A549 (cell line): ENCODE measurements at regions not wholly inside any gene's neighbourhood (a gene's known extent, or its start where the extent isn't known, plus 50 kb on each side); places are given as distances from the start of the nearest gene placed in this dataset.

Experiments used
- ATAC-seq, 2 experiments: fragments of 200-7000 bp in 1 of 2; fragments of >200 bp in 1 of 2; cut with Nextera tagmentation in 1 of 2; cut with Tn5 transposase in 1 of 2; 3 replicates each; pipeline versions ENCODE4 v1.8.0 to v1.9.1; 2018 to 2020; ENCODE audit warnings: mild to moderate bottlenecking in 1 of 2, moderate library complexity in 1 of 2
- CTCF ChIA-PET: fragments of 300-600 bp; sonication (Branson Sonifier 250); formaldehyde crosslinking; extraction: SDS; loops from one replicate; lab custom pipeline; 2021; ENCODE audit warnings: antibody characterized with exemption, inconsistent platforms; lab: Yijun Ruan, JAX
- POLR2A ChIA-PET: fragments of 350-600 bp; formaldehyde crosslinking; extraction: SDS; loops from one replicate; lab custom pipeline; 2021; ENCODE audit warnings: antibody characterized with exemption, inconsistent platforms; lab: Yijun Ruan, JAX
- DNase-seq, 2 experiments: peaks; one replicate each; pipeline versions ENCODE4 v3.0.0 to v3.0.0-alpha.2; 2011 to 2016; ENCODE audit warnings: low read depth in 1 of 2, low spot score in 1 of 2
- FAIRE-seq: peaks from 2 replicates; lab custom pipeline; 2011; peaks lifted over from hg19 to GRCh38; lab: Jason Lieb, UNC
- H3K27ac ChIP-seq, 2 experiments: fragments of >200 bp; sonication (Bioruptor Twin); formaldehyde crosslinking; 3 replicates each; pipeline ENCODE4 v1.5.1; 2016 to 2017
- H3K4me1 ChIP-seq: fragments of >200 bp; sonication (Bioruptor Twin); formaldehyde crosslinking; 3 replicates; pipeline ENCODE4 v1.6.1; 2016
- H3K4me2 ChIP-seq: fragments of >200 bp; sonication (Bioruptor Twin); formaldehyde crosslinking; 3 replicates; pipeline ENCODE4 v1.6.1; 2016
- H3K4me3 ChIP-seq: fragments of >200 bp; sonication (Bioruptor Twin); formaldehyde crosslinking; 3 replicates; pipeline ENCODE4 v1.5.1; 2016
- H3K9me3 ChIP-seq: fragments of >200 bp; sonication (Bioruptor Twin); formaldehyde crosslinking; 3 replicates; pipeline ENCODE4 v1.6.1; 2016
- BHLHE40 ChIP-seq: IDR thresholded peaks from 2 replicates; pipeline ENCODE4 v1.6.1; 2012; ENCODE audit warnings: low read depth, low read length, inconsistent platforms
- CTCF ChIP-seq: fragments of >200 bp; sonication (Bioruptor Twin); formaldehyde crosslinking; IDR thresholded peaks from 3 replicates; pipeline ENCODE4 v1.5.1; 2016
- EHMT2 ChIP-seq: fragments of 200-600 bp; sonication (generic); IDR thresholded peaks from 2 replicates; pipeline ENCODE4 v1.6.1; 2016; ENCODE audit warnings: antibody characterized with exemption, low read depth, mild to moderate bottlenecking, moderate library complexity
- ESRRA ChIP-seq: fragments of 150-350 bp; IDR thresholded peaks from 2 replicates; pipeline ENCODE4 v1.6.1; 2014; ENCODE audit warnings: mild to moderate bottlenecking, low read length, borderline replicate concordance
- FOSB ChIP-seq: fragments of 250-450 bp; sonication (Bioruptor Pico); IDR thresholded peaks from 2 replicates; pipeline ENCODE4 v1.5.0; 2020; ENCODE audit warnings: mild to moderate bottlenecking, moderate library complexity
- FOSL2 ChIP-seq, 2 experiments: fragments of 450-650 bp in 1 of 2; fragments of >200 bp in 1 of 2; sonication (Bioruptor Twin) in 1 of 2; formaldehyde crosslinking; IDR thresholded peaks; 2 replicates each; pipeline versions ENCODE4 v1.5.0 to v1.6.1; 2016 to 2020; ENCODE audit warnings: mild to moderate bottlenecking in 1 of 2, moderate library complexity in 1 of 2
- FOXS1 ChIP-seq: fragments of 250-450 bp; sonication (Bioruptor Pico); IDR thresholded peaks from 2 replicates; pipeline ENCODE4 v1.5.0; 2020; ENCODE audit warnings: mild to moderate bottlenecking, moderate library complexity
- GATA3 ChIP-seq: IDR thresholded peaks from 2 replicates; pipeline ENCODE4 v1.6.1; 2012; ENCODE audit warnings: borderline replicate concordance
- HEYL ChIP-seq: fragments of 250-450 bp; sonication (Bioruptor Pico); IDR thresholded peaks from 2 replicates; pipeline ENCODE4 v1.8.0; 2021; ENCODE audit warnings: mild to moderate bottlenecking, moderate library complexity
- HOXB13 ChIP-seq: fragments of 250-450 bp; sonication (Bioruptor Pico); IDR thresholded peaks from 2 replicates; pipeline ENCODE4 v1.5.0; 2020; ENCODE audit warnings: low read depth, mild to moderate bottlenecking, moderate library complexity
- JUN ChIP-seq, 2 experiments: fragments of >200 bp; sonication (Bioruptor Twin); formaldehyde crosslinking; IDR thresholded peaks; 2 replicates in 1 of 2; 3 replicates in 1 of 2; pipeline ENCODE4 v1.6.1; 2016 to 2017
- JUNB ChIP-seq: fragments of >200 bp; sonication (Bioruptor Twin); formaldehyde crosslinking; IDR thresholded peaks from 2 replicates; pipeline ENCODE4 v1.6.1; 2016
- KDM1A ChIP-seq: fragments of 200-600 bp; sonication (generic); IDR thresholded peaks from 2 replicates; pipeline ENCODE4 v1.6.1; 2016; ENCODE audit warnings: low read depth, mild to moderate bottlenecking
- MAFK ChIP-seq: fragments of 450-650 bp; IDR thresholded peaks from 2 replicates; pipeline ENCODE4 v1.6.1; 2014; ENCODE audit not compliant: partially characterized antibody
- MAZ ChIP-seq: fragments of 150-350 bp; IDR thresholded peaks from 2 replicates; pipeline ENCODE4 v1.6.1; 2014; ENCODE audit warnings: antibody characterized with exemption, low read depth, low read length, borderline replicate concordance
- MYC ChIP-seq: IDR thresholded peaks from 2 replicates; pipeline ENCODE4 v1.6.1; 2012; ENCODE audit warnings: mild to moderate bottlenecking, inconsistent platforms, low read length, improper control_type of control experiment, borderline replicate concordance
- NFE2L2 ChIP-seq: fragments of 150-350 bp; conservative IDR thresholded peaks from 2 replicates; pipeline ENCODE4 v1.6.1; 2014; ENCODE audit warnings: low read length
- PHF8 ChIP-seq: fragments of 200-600 bp; sonication (generic); IDR thresholded peaks from 2 replicates; pipeline ENCODE4 v1.6.1; 2016; ENCODE audit warnings: low read depth, mild to moderate bottlenecking, antibody characterized with exemption, moderate library complexity, borderline replicate concordance
- POLR2AphosphoS2 ChIP-seq: conservative IDR thresholded peaks from 2 replicates; pipeline ENCODE4 v1.6.1; 2012; ENCODE audit warnings: low read length, improper control_type of control experiment, inconsistent platforms
- RAD21 ChIP-seq, 2 experiments: fragments of >200 bp in 1 of 2; sonication (Bioruptor Twin) in 1 of 2; formaldehyde crosslinking in 1 of 2; IDR thresholded peaks in 1 of 2; conservative IDR thresholded peaks in 1 of 2; 2 replicates in 1 of 2; 3 replicates in 1 of 2; pipeline ENCODE4 v1.6.1; 2012 to 2018; ENCODE audit warnings: inconsistent platforms in 1 of 2
- RCOR1 ChIP-seq: fragments of 150-350 bp; IDR thresholded peaks from 2 replicates; pipeline ENCODE4 v1.6.1; 2014; ENCODE audit warnings: antibody characterized with exemption, low read length, low read depth
- ZC3H11A ChIP-seq: fragments of 450-650 bp; IDR thresholded peaks from 2 replicates; pipeline ENCODE4 v1.6.1; 2014; ENCODE audit warnings: antibody characterized with exemption, mild to moderate bottlenecking
- ZFP36 ChIP-seq: fragments of 450-650 bp; IDR thresholded peaks from 2 replicates; pipeline ENCODE4 v1.6.1; 2014; ENCODE audit warnings: borderline replicate concordance; ENCODE audit not compliant: partially characterized antibody
- ZNF302 ChIP-seq: fragments of 250-450 bp; sonication (Bioruptor Pico); IDR thresholded peaks from 2 replicates; pipeline ENCODE4 v1.9.0; 2021; ENCODE audit warnings: inconsistent platforms, mild to moderate bottlenecking, moderate library complexity
- ZSCAN20 ChIP-seq: fragments of 250-450 bp; sonication (Bioruptor Pico); IDR thresholded peaks from 2 replicates; pipeline ENCODE4 v1.8.0; 2022; ENCODE audit warnings: mild to moderate bottlenecking, moderate library complexity
- WGBS: methylation state at CpG from one replicate; pipeline ENCODE4 v1.1.6; 2017; ENCODE audit errors: missing lambda C conversion rate; 5-methylcytosine and 5-hydroxymethylcytosine counted together
- TF ChIP-seq, protein P1 (sequence below): fragments of 250-450 bp; sonication (Bioruptor Pico); IDR thresholded peaks from 2 replicates; pipeline ENCODE4 v1.5.0; 2020; ENCODE audit warnings: low read depth, mild to moderate bottlenecking, moderate library complexity
- TF ChIP-seq, protein P2 (sequence below): fragments of 150-350 bp; IDR thresholded peaks from 2 replicates; pipeline ENCODE4 v1.6.1; 2014; ENCODE audit warnings: low read depth, mild to moderate bottlenecking, low read length
- TF ChIP-seq, protein P3 (sequence below): fragments of 250-450 bp; sonication (Bioruptor Pico); IDR thresholded peaks from 2 replicates; pipeline ENCODE4 v1.5.0; 2021; ENCODE audit warnings: mild to moderate bottlenecking, moderate library complexity, borderline replicate concordance

GRCh38 chr11:70914496-70914895 is 337.9 kb downstream of the SHANK2 start:
- DNase-seq (no peak), ATAC-seq (no peak), FAIRE-seq (no peak)
- no peak for TF ChIP-seq MAFK
- TF ChIP-seq EHMT2, result no peak
- TF ChIP-seq FOSL2 (IDR thresholded peaks at IDR 0.05), result no peak
- no peak for TF ChIP-seq FOSL2 (CRISPR knock-in tag; IDR thresholded peaks at IDR 0.05)
- no peak for TF ChIP-seq ZFP36
- no peak for TF ChIP-seq ZC3H11A
- TF ChIP-seq MYC, result no peak
- WGBS, result 96% methylated on average over 7 of the region's 7 CpGs
- H3K4me3 ChIP-seq, result no peak overlapping the region
- CTCF ChIA-PET, result interaction anchor here (0.6 to 1.6 kb wide), 3 partner anchors 8 to 1554 kb away, joined by 3 to 8 read pairs (median 4); no protein-coding TSS in a partner anchor
- H3K9me3 ChIP-seq, result no peaks in the 10 kb centered on the region
- POLR2A ChIA-PET, result no interaction called here
- no peak overlapping the region for H3K4me2 ChIP-seq
- H3K27ac ChIP-seq, result no peak overlapping the region
- H3K4me1 ChIP-seq, result no peaks in the 10 kb centered on the region

DNA sequence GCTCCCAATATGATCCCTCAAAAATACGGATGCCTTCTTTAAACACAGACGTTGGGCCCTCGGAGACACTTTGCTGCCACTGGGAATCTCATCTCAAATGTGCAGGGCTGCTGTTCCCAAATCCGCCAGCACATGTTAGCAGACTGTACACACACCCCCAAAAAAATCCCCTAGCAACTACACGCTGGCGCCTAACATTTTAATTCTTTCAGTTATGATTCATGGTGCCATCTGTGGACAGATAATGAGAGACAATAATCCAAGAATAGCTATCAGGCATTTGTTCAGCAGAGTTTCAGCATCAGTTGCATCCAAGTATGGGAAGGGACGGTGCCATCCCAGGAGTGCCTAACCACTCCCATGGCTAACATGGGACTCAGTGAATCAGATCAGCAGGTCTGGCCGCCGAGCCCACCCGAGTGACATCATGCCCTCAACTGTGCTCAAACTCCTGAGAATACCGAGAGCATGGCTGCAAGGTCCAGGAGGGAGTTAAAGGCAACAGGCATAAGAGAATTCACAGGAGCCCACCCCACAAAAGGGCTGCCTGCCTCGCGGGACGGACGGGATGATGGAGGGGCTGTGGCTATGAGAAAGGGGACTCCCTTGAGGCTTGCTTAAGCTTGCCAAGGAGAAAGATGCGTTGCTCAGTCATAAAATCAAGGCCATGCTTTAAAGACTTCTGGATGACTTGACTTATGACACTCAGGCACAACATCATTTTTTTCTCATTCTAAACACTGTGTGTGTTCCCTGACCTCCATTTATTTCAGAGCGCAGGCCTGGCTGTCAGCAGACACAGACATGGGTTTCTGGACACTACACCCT is 337.0 kb downstream of the SHANK2 start:
- CTCF ChIA-PET, result interaction anchor here (0.6 to 1.6 kb wide), 3 partner anchors 9 to 1553 kb away, joined by 3 to 8 read pairs (median 4); no protein-coding TSS in a partner anchor
- 85% methylated on average over 16 of the region's 17 CpGs for WGBS
- TF ChIP-seq, protein P1, sequence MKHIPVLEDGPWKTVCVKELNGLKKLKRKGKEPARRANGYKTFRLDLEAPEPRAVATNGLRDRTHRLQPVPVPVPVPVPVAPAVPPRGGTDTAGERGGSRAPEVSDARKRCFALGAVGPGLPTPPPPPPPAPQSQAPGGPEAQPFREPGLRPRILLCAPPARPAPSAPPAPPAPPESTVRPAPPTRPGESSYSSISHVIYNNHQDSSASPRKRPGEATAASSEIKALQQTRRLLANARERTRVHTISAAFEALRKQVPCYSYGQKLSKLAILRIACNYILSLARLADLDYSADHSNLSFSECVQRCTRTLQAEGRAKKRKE (CRISPR knock-in tag), result no peak
- TF ChIP-seq PHF8 (no peak), KDM1A (no peak), JUNB (no peak), RCOR1 (no peak), GATA3 (no peak), BHLHE40 (no peak), FOSB (CRISPR knock-in tag) (no peak), RAD21 (conservative IDR thresholded peaks at IDR 0.05 in 1 of 2, IDR thresholded peaks at IDR 0.05 in 1 of 2) (no peak), JUN (IDR thresholded peaks at IDR 0.05) (no peak), MAFK (no peak), ZSCAN20 (no peak), HOXB13 (CRISPR knock-in tag) (no peak), MAZ (no peak), FOXS1 (CRISPR knock-in tag) (no peak)
- TF ChIP-seq, protein P2, sequence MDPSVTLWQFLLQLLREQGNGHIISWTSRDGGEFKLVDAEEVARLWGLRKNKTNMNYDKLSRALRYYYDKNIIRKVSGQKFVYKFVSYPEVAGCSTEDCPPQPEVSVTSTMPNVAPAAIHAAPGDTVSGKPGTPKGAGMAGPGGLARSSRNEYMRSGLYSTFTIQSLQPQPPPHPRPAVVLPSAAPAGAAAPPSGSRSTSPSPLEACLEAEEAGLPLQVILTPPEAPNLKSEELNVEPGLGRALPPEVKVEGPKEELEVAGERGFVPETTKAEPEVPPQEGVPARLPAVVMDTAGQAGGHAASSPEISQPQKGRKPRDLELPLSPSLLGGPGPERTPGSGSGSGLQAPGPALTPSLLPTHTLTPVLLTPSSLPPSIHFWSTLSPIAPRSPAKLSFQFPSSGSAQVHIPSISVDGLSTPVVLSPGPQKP, result no peak
- TF ChIP-seq, all 56 proteins: peak for 0
- POLR2A ChIA-PET, result no interaction called here
- FAIRE-seq (no peak), ATAC-seq (no peak; a peak in 1 of 6 replicates), DNase-seq (no peak)
- no peaks in the 10 kb centered on the region for H3K4me1 ChIP-seq
- H3K27ac ChIP-seq, result no peak overlapping the region
- H3K4me3 ChIP-seq, result no peak overlapping the region
- H3K9me3 ChIP-seq, result no peaks in the 10 kb centered on the region; the same call in 2 of the 3 replicates
- no peak overlapping the region for H3K4me2 ChIP-seq

DNA sequence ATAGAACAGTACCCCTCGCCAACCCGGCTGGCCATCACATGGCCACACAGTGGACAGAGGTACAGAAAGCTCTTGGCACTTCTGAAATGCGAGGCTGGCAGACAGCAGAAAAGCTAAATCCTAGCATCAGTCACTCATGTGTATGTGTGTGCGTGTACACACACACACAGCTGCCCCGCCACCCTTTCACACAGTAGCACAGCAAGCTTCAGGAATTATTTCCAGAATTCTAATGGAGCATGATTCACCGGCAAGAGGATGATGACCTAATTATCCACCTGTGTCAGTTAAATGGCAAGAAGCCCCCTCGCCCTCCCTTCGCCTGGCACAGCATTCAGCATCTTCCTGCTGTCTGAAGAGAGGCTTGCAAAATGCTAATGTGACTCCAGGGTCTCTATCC is 336.0 kb downstream of the SHANK2 start:
- ChIA-PET POLR2A (no interaction called here), CTCF (no interaction called here)
- FAIRE-seq (no peak), ATAC-seq (no peak), DNase-seq (no peak)
- Histone ChIP-seq H3K4me2 (no peak overlapping the region), H3K9me3 (peaks cover 10% of the 10 kb centered on the region), H3K27ac (no peak overlapping the region), H3K4me3 (no peak overlapping the region), H3K4me1 (no peaks in the 10 kb centered on the region)
- WGBS, result 97% methylated on average over 8 of the region's 8 CpGs
- TF ChIP-seq HEYL (CRISPR knock-in tag), result no peak
- no peak for TF ChIP-seq POLR2AphosphoS2
- TF ChIP-seq, protein P3, sequence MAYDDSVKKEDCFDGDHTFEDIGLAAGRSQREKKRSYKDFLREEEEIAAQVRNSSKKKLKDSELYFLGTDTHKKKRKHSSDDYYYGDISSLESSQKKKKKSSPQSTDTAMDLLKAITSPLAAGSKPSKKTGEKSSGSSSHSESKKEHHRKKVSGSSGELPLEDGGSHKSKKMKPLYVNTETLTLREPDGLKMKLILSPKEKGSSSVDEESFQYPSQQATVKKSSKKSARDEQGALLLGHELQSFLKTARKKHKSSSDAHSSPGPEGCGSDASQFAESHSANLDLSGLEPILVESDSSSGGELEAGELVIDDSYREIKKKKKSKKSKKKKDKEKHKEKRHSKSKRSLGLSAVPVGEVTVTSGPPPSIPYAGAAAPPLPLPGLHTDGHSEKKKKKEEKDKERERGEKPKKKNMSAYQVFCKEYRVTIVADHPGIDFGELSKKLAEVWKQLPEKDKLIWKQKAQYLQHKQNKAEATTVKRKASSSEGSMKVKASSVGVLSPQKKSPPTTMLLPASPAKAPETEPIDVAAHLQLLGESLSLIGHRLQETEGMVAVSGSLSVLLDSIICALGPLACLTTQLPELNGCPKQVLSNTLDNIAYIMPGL (CRISPR knock-in tag), result no peak
- TF ChIP-seq NFE2L2, result no peak
- TF ChIP-seq ESRRA, result no peak
- TF ChIP-seq RCOR1, result no peak
- no peak for TF ChIP-seq CTCF
- TF ChIP-seq ZNF302, result no peak
